K562 (cell line): ENCODE measurements at regions not wholly inside any gene's neighbourhood (a gene's known extent, or its start where the extent isn't known, plus 50 kb on each side); places are given as distances from the start of the nearest gene placed in this dataset.

ENCODE experiments used
- CBX2 ChIP-seq: fragments of 200-600 bp; sonication (generic); IDR thresholded peaks from one replicate; pipeline ENCODE4 v1.6.1; 2012; ENCODE audit warnings: mild to moderate bottlenecking, low read length, inconsistent platforms; ENCODE audit not compliant: insufficient read depth, poor library complexity, severe bottlenecking
- CBX3 ChIP-seq, 2 experiments: IDR thresholded peaks; 1 replicate in 1 of 2; 2 replicates in 1 of 2; pipeline ENCODE4 v1.6.1; 2012; ENCODE audit warnings: inconsistent platforms in 2 of 2, low read length in 2 of 2, borderline replicate concordance in 1 of 2, control low read depth in 1 of 2
- CEBPG ChIP-seq, 3 experiments: fragments of 200-800 bp in 1 of 3; sonication (Bioruptor generic) in 1 of 3; sonication (generic) in 1 of 3; formaldehyde crosslinking in 1 of 3; IDR thresholded peaks in 2 of 3; conservative IDR thresholded peaks in 1 of 3; 2 replicates each; pipeline versions ENCODE4 v1.6.1 to v1.8.0; 2016 to 2022; ENCODE audit warnings: missing compliant biosample characterization in 2 of 3, missing genetic modification characterization in 2 of 3, mild to moderate bottlenecking in 1 of 3, missing genetic modification reagents in 1 of 3
- ESRRA ChIP-seq: fragments of 450-650 bp; IDR thresholded peaks from 2 replicates; pipeline ENCODE4 v1.6.1; 2014; ENCODE audit warnings: low read depth, mild to moderate bottlenecking, moderate library complexity, borderline replicate concordance
- GMEB1 ChIP-seq: fragments of 250-450 bp; sonication (Bioruptor Pico); IDR thresholded peaks from 2 replicates; pipeline ENCODE4 v1.4.0; 2020; ENCODE audit warnings: mild to moderate bottlenecking
- HIVEP1 ChIP-seq: fragments of 250-450 bp; sonication (Bioruptor Pico); IDR thresholded peaks from 2 replicates; pipeline ENCODE4 v1.4.0; 2020; ENCODE audit warnings: mild to moderate bottlenecking
- KDM5B ChIP-seq: fragments of 200-600 bp; sonication (generic); IDR thresholded peaks from 2 replicates; pipeline ENCODE4 v1.6.1; 2012; ENCODE audit warnings: low read depth, mild to moderate bottlenecking, moderate library complexity, low read length, control low read depth, inconsistent platforms; ENCODE audit not compliant: insufficient replicate concordance
- POLR2AphosphoS5 ChIP-seq: IDR thresholded peaks from 2 replicates; pipeline ENCODE4 v1.6.1; 2011; ENCODE audit warnings: mild to moderate bottlenecking, low read depth, low read length, moderate library complexity; ENCODE audit not compliant: control insufficient read depth, insufficient read depth
- PRMT5 ChIP-seq: sonication (generic); formaldehyde crosslinking; IDR thresholded peaks from 2 replicates; pipeline ENCODE4 v1.5.0; 2020; ENCODE audit warnings: missing genetic modification reagents
- TCF3 ChIP-seq: sonication (generic); formaldehyde crosslinking; IDR thresholded peaks from 2 replicates; pipeline ENCODE4 v1.4.0; 2020; ENCODE audit warnings: mild to moderate bottlenecking, missing genetic modification reagents
- ZHX1 ChIP-seq: fragments of 150-350 bp; conservative IDR thresholded peaks from 2 replicates; pipeline ENCODE4 v1.6.1; 2014; ENCODE audit warnings: low read length
- ZNF133 ChIP-seq: fragments of 250-450 bp; sonication (Bioruptor Pico); IDR thresholded peaks from 2 replicates; pipeline ENCODE4 v1.4.0; 2020; ENCODE audit warnings: mild to moderate bottlenecking
- ZNF318 ChIP-seq, 2 experiments: fragments of 450-650 bp; IDR thresholded peaks; 2 replicates each; pipeline ENCODE4 v1.6.1; 2016; ENCODE audit warnings: mild to moderate bottlenecking in 2 of 2, borderline replicate concordance in 1 of 2, low read depth in 1 of 2, moderate library complexity in 1 of 2

GRCh38 chr15:95175914-95176658 lies 944.7 kb downstream of the MCTP2 start (continued):
- TF ChIP-seq ZNF318 (IDR thresholded peaks at IDR 0.05; ENCODE audit: borderline replicate concordance in 1 of 2, low read depth in 1 of 2): no peak
- TF ChIP-seq POLR2AphosphoS5: 0 out of 2 replicates have a peak, but pooled peaks have one; percentile 23
- TF ChIP-seq PRMT5: no peak
- TF ChIP-seq CBX3 (IDR thresholded peaks at IDR 0.05; ENCODE audit: borderline replicate concordance in 1 of 2, low read length in 2 of 2): no peak
- TF ChIP-seq ZNF133: no peak
- no peak for TF ChIP-seq KDM5B
- peak; percentile 53 for TF ChIP-seq TCF3 (CRISPR knock-in tag)
- TF ChIP-seq HIVEP1: no peak
- no peak for TF ChIP-seq ESRRA
- TF ChIP-seq CBX2: no peak
- TF ChIP-seq CEBPG (CRISPR knock-in tag; IDR thresholded peaks at IDR 0.05): no peak
- TF ChIP-seq CEBPG (tag; conservative IDR thresholded peaks at IDR 0.05 in 1 of 2, IDR thresholded peaks at IDR 0.05 in 1 of 2): 0 out of 4 replicates have a peak, but pooled peaks of 1 of the 2 experiments have one; percentile 10
- no peak for TF ChIP-seq GMEB1 (CRISPR knock-in tag)
- TF ChIP-seq ZHX1: no peak
